ENCODE measurements at regions not wholly inside any gene's neighbourhood (a gene's known extent, or its start where the extent isn't known, plus 50 kb on each side); places are given as distances from the start of the nearest gene placed in this dataset.

DNA sequence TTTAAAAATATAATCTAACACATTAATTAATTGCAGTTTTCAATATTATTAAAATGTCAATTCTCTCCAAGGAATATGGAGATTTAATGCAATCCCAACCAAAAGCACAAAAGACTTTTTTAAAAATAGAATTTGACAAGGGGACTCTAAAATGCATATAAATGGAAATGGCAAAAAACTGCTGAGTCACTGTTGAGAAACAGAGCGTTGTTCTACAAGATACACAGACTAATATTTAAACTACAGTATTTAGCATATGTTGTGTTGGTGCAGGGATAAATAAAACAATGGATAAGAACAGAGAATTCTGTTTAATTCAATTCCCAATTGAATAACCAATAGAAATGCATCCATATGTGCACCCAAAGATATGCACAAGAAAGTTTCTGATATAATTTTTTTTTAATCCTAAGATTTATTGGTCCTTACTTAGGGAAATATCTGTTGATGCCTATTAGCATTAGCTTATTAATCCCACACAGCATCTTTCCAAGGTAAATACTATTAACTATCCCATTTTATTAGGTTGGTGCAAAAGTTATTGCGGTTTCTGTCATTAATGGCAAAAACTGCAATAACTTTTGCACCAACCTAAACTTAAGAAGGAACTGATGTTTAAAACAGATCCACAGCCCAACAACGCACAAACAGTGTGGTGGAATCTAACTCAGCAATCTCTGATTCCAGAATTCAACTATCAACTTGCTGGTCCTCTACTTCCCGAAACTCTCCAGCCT is 86.8 kb upstream of the VEGFC start:
- no peaks in the 10 kb centered on the region for H3K36me3 ChIP-seq (replicated peaks in 1 of 2)
- intact Hi-C loops (cut with DNase I): no loop called here
- no peak for DNase-seq
- peaks cover 0 to 4% of the 10 kb centered on the region in 2 donors for H3K4me1 ChIP-seq (replicated peaks in 1 of 2)
- H3K9me3 ChIP-seq (replicated peaks in 1 of 3): no peaks in the 10 kb centered on the region
- TF ChIP-seq CTCF (IDR thresholded peaks at IDR 0.05): no peak
- no peak for TF ChIP-seq POLR2A (IDR thresholded peaks at IDR 0.05)
- H3K27me3 ChIP-seq: no peaks in the 10 kb centered on the region
- no peak overlapping the region for H3K4me3 ChIP-seq
- no peak overlapping the region for H3K27ac ChIP-seq
- 78 to 88% (median 86%) methylated on average over 4 of the region's 4 CpGs for WGBS, 4 donors

GRCh38 chr4:176882206-176882605 is 89.5 kb upstream of the VEGFC start:
- H3K4me1 ChIP-seq (replicated peaks in 1 of 2): peaks cover 0 to 4% of the 10 kb centered on the region in 2 donors
- H3K9me3 ChIP-seq (replicated peaks in 1 of 3): no peaks in the 10 kb centered on the region
- DNase-seq: no peak
- WGBS, 4 donors: 66 to 72% (median 70%) methylated on average over 2 of the region's 2 CpGs
- TF ChIP-seq CTCF (IDR thresholded peaks at IDR 0.05): no peak
- TF ChIP-seq POLR2A (IDR thresholded peaks at IDR 0.05): no peak
- no peak overlapping the region for H3K27ac ChIP-seq
- no peak overlapping the region for H3K4me3 ChIP-seq
- intact Hi-C loops (cut with DNase I): no loop called here
- H3K27me3 ChIP-seq: no peaks in the 10 kb centered on the region
- no peaks in the 10 kb centered on the region for H3K36me3 ChIP-seq (replicated peaks in 1 of 2)

DNA sequence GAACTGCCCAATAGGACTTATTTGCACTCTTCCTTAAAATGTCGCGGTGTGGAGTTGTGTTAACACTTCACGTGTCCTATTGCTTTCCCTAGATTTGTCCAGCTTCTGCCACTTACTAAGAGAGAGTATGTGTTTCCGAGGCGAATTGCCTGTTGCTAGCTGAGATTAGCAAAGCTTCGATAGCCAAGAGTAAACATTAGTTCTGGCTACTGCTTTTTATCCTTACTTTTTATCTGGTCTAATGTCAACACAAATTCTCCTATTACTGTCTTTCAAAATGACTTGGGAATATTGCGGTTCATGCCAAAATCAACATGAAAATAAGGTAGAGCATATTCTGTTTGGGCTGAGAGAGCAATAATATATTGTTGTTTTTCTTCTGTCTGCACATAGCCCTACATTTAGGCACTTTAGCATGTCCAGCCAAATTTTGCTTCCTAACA is 90.4 kb upstream of the VEGFC start:
- Histone ChIP-seq H3K4me1 (replicated peaks in 1 of 2) (peaks cover 0 to 4% of the 10 kb centered on the region in 2 donors), H3K27me3 (no peaks in the 10 kb centered on the region), H3K4me3 (no peak overlapping the region), H3K36me3 (replicated peaks in 1 of 2) (no peaks in the 10 kb centered on the region), H3K27ac (no peak overlapping the region), H3K9me3 (replicated peaks in 1 of 3) (no peaks in the 10 kb centered on the region)
- DNase-seq: no peak
- 49 to 75% (median 60%) methylated on average over 6 to 7 of the region's 7 CpGs for WGBS, 4 donors
- intact Hi-C loops (cut with DNase I): no loop called here
- no peak for TF ChIP-seq CTCF (IDR thresholded peaks at IDR 0.05)
- no peak for TF ChIP-seq POLR2A (IDR thresholded peaks at IDR 0.05)

GRCh38 chr4:176883681-176884418 is 91.1 kb upstream of the VEGFC start:
- no peak overlapping the region for H3K4me3 ChIP-seq
- no peak for DNase-seq
- H3K4me1 ChIP-seq (replicated peaks in 1 of 2): peaks cover 0 to 4% of the 10 kb centered on the region in 2 donors
- no peaks in the 10 kb centered on the region for H3K9me3 ChIP-seq (replicated peaks in 1 of 3)
- intact Hi-C loops (cut with DNase I): no loop called here
- TF ChIP-seq POLR2A (IDR thresholded peaks at IDR 0.05) (no peak), CTCF (IDR thresholded peaks at IDR 0.05) (no peak)
- H3K27me3 ChIP-seq: no peaks in the 10 kb centered on the region
- H3K27ac ChIP-seq: no peak overlapping the region
- 46 to 64% (median 49%) methylated on average over 6 of the region's 6 CpGs for WGBS, 4 donors
- no peaks in the 10 kb centered on the region for H3K36me3 ChIP-seq (replicated peaks in 1 of 2)

Measured in adrenal gland (tissue), 9 donors.